H1 (cell line): ENCODE measurements at regions not wholly inside any gene's neighbourhood (a gene's known extent, or its start where the extent isn't known, plus 50 kb on each side); places are given as distances from the start of the nearest gene placed in this dataset.

Experiments used
- CTCF ChIA-PET: fragments of 300-600 bp; sonication (Branson Sonifier 250); formaldehyde crosslinking; loops from one replicate; lab custom pipeline; 2021; ENCODE audit not compliant: partially characterized antibody; lab: Charles Lee
- POLR2A ChIA-PET: fragments of 300-600 bp; sonication (Branson Sonifier 250); formaldehyde crosslinking; loops from one replicate; lab custom pipeline; 2021; ENCODE audit warnings: inconsistent platforms; ENCODE audit not compliant: partially characterized antibody; lab: Charles Lee
- DNase-seq, 2 experiments: peaks; one replicate each; pipeline versions ENCODE4 v3.0.0 to v3.0.0-alpha.2; 2010 to 2022; ENCODE audit warnings: low spot score in 2 of 2, low read depth in 1 of 2, mixed read lengths in 1 of 2
- FAIRE-seq: peaks from 2 replicates; lab custom pipeline; 2011; peaks lifted over from hg19 to GRCh38; lab: Jason Lieb, UNC
- H2AFZ ChIP-seq: 2 replicates; pipeline ENCODE4 v1.8.1; 2012; ENCODE audit warnings: low read length, inconsistent platforms
- H2AK5ac ChIP-seq: 2 replicates; pipeline ENCODE4 v1.6.1; 2013; ENCODE audit warnings: low read depth, low read length
- H2BK120ac ChIP-seq: replicated peaks from 2 replicates; pipeline ENCODE3; 2013; ENCODE audit warnings: low read depth, low read length, inconsistent platforms
- H2BK12ac ChIP-seq: 2 replicates; pipeline ENCODE4 v1.6.1; 2013; ENCODE audit warnings: low read depth, low read length
- H2BK15ac ChIP-seq: 2 replicates; pipeline ENCODE4 v1.6.1; 2013; ENCODE audit warnings: low read length
- H2BK20ac ChIP-seq: 2 replicates; pipeline ENCODE4 v1.6.1; 2013; ENCODE audit warnings: low read length
- H2BK5ac ChIP-seq: 2 replicates; pipeline ENCODE4 v1.6.1; 2013; ENCODE audit warnings: low read depth, low read length
- H3K14ac ChIP-seq: 2 replicates; pipeline ENCODE4 v1.6.1; 2013; ENCODE audit warnings: inconsistent platforms; ENCODE audit not compliant: insufficient read length
- H3K18ac ChIP-seq: 2 replicates; pipeline ENCODE4 v1.6.1; 2013; ENCODE audit warnings: low read length; ENCODE audit errors: extremely low read depth
- H3K23ac ChIP-seq: 2 replicates; pipeline ENCODE4 v1.6.1; 2013; ENCODE audit warnings: inconsistent platforms; ENCODE audit not compliant: insufficient read length
- H3K23me2 ChIP-seq: 2 replicates; pipeline ENCODE4 v1.6.1; 2013; ENCODE audit warnings: low read depth, low read length
- H3K27ac ChIP-seq: 2 replicates; pipeline ENCODE4 v1.6.1; 2011; ENCODE audit warnings: low read depth, low read length, inconsistent platforms
- H3K27me3 ChIP-seq, 4 experiments: replicated peaks in 1 of 4; 1 replicate in 1 of 4; 2 replicates in 3 of 4; pipeline versions ENCODE4 v1.6.1 to v1.8.1; 2011 to 2013; ENCODE audit warnings: low read length in 3 of 4, mild to moderate bottlenecking in 3 of 4, inconsistent platforms in 2 of 4, mixed read lengths in 2 of 4, moderate library complexity in 1 of 4; ENCODE audit not compliant: control insufficient read depth in 3 of 4, insufficient read depth in 3 of 4; ENCODE audit errors: extremely low read depth in 1 of 4
- H3K36me3 ChIP-seq, 4 experiments: 2 replicates each; pipeline versions ENCODE4 v1.6.1 to v1.8.1; 2011 to 2013; ENCODE audit warnings: mild to moderate bottlenecking in 4 of 4, low read length in 3 of 4, moderate library complexity in 2 of 4, control low read depth in 1 of 4, inconsistent platforms in 1 of 4; ENCODE audit not compliant: insufficient read depth in 4 of 4, control insufficient read depth in 2 of 4
- H3K4ac ChIP-seq: replicated peaks from 2 replicates; pipeline ENCODE3; 2013; ENCODE audit warnings: low read length, low read depth, mixed read lengths, inconsistent platforms; ENCODE audit not compliant: insufficient read length
- H3K4me1 ChIP-seq, 4 experiments: replicated peaks in 1 of 4; 1 replicate in 1 of 4; 2 replicates in 3 of 4; pipeline versions ENCODE4 v1.6.1 to v1.8.1; 2011 to 2013; ENCODE audit warnings: low read length in 3 of 4, inconsistent platforms in 2 of 4, mixed read lengths in 1 of 4; ENCODE audit not compliant: insufficient read depth in 4 of 4, control insufficient read depth in 3 of 4
- H3K4me2 ChIP-seq, 2 experiments: 2 replicates each; pipeline versions ENCODE4 v1.6.1 to v1.8.1; 2011 to 2013; ENCODE audit warnings: low read depth in 2 of 2, low read length in 2 of 2, control low read depth in 1 of 2, inconsistent platforms in 1 of 2, mild to moderate bottlenecking in 1 of 2; ENCODE audit not compliant: insufficient read depth in 1 of 2
- H3K4me3 ChIP-seq, 4 experiments: fragments of 200-600, 300-600 bp in 1 of 4; sonication (generic), shearing (Covaris generic), sonication (Bioruptor Twin) in 1 of 4; 2 replicates each; pipeline versions ENCODE4 v1.5.1 to v1.8.1; 2011 to 2016; ENCODE audit warnings: low read length in 4 of 4, low read depth in 3 of 4, control low read depth in 2 of 4, inconsistent platforms in 2 of 4, mild to moderate bottlenecking in 2 of 4, mixed read lengths in 1 of 4, moderate library complexity in 1 of 4; ENCODE audit not compliant: insufficient read depth in 2 of 4; ENCODE audit errors: extremely low read depth in 1 of 4
- H3K56ac ChIP-seq: replicated peaks from 2 replicates; pipeline ENCODE3; 2013; ENCODE audit warnings: low read depth, mild to moderate bottlenecking, mixed read lengths, low read length, inconsistent platforms; ENCODE audit not compliant: insufficient read length
- H3K79me1 ChIP-seq: 2 replicates; pipeline ENCODE4 v1.6.1; 2013; ENCODE audit warnings: low read depth, low read length, control low read depth
- H3K79me2 ChIP-seq, 2 experiments: 2 replicates each; pipeline versions ENCODE4 v1.6.1 to v1.8.1; 2012 to 2013; ENCODE audit warnings: low read length in 2 of 2, mild to moderate bottlenecking in 2 of 2, inconsistent platforms in 1 of 2; ENCODE audit not compliant: insufficient read depth in 2 of 2, control insufficient read depth in 1 of 2
- H3K9ac ChIP-seq, 4 experiments: replicated peaks in 1 of 4; 1 replicate in 1 of 4; 2 replicates in 3 of 4; pipeline versions ENCODE4 v1.6.1 to v1.8.1; 2011 to 2013; ENCODE audit warnings: low read depth in 3 of 4, low read length in 3 of 4, control low read depth in 2 of 4, mild to moderate bottlenecking in 2 of 4, moderate library complexity in 2 of 4, inconsistent platforms in 1 of 4; ENCODE audit errors: extremely low read depth in 1 of 4
- H3K9me3 ChIP-seq, 2 experiments: 2 replicates each; pipeline versions ENCODE4 v1.6.1 to v1.8.1; 2012 to 2013; ENCODE audit warnings: mild to moderate bottlenecking in 2 of 2, moderate library complexity in 2 of 2, control low read depth in 1 of 2, inconsistent platforms in 1 of 2, low read depth in 1 of 2, low read length in 1 of 2, mixed read lengths in 1 of 2; ENCODE audit not compliant: insufficient read depth in 2 of 2
- H4K20me1 ChIP-seq, 2 experiments: replicated peaks in 1 of 2; 2 replicates each; pipeline versions ENCODE3 to v1.8.1; 2011 to 2013; ENCODE audit warnings: inconsistent platforms in 2 of 2, low read length in 2 of 2, mild to moderate bottlenecking in 1 of 2; ENCODE audit not compliant: insufficient read depth in 2 of 2, control insufficient read depth in 1 of 2
- H4K5ac ChIP-seq: 2 replicates; pipeline ENCODE4 v1.6.1; 2013; ENCODE audit warnings: low read length, low read depth, mixed read lengths, inconsistent platforms; ENCODE audit not compliant: insufficient read length
- H4K8ac ChIP-seq: 2 replicates; pipeline ENCODE4 v1.8.0; 2013; ENCODE audit warnings: mild to moderate bottlenecking, moderate library complexity, low read length, inconsistent platforms; ENCODE audit not compliant: insufficient read depth; ENCODE audit errors: extremely low read depth
- H4K91ac ChIP-seq: replicated peaks from 2 replicates; pipeline ENCODE3; 2013; ENCODE audit warnings: low read length, mixed read lengths, inconsistent platforms; ENCODE audit not compliant: insufficient read length
- CHD2 ChIP-seq: IDR thresholded peaks from 2 replicates; pipeline ENCODE4 v1.6.1; 2012; ENCODE audit warnings: low read length, improper control_type of control experiment
- CTCF ChIP-seq, 3 experiments: IDR thresholded peaks; 1 replicate in 2 of 3; 2 replicates in 1 of 3; pipeline versions ENCODE4 v1.5.1 to v1.6.1; 2011; ENCODE audit warnings: low read length in 3 of 3, mild to moderate bottlenecking in 3 of 3, inconsistent platforms in 2 of 3, low read depth in 1 of 3, moderate library complexity in 1 of 3; ENCODE audit not compliant: insufficient read depth in 1 of 3; ENCODE audit errors: control extremely low read depth in 1 of 3
- EGR1 ChIP-seq: IDR thresholded peaks from 2 replicates; pipeline ENCODE4 v1.6.1; 2011; ENCODE audit warnings: low read depth, low read length, borderline replicate concordance
- EP300 ChIP-seq, 2 experiments: IDR thresholded peaks; 1 replicate in 1 of 2; 2 replicates in 1 of 2; pipeline ENCODE4 v1.6.1; 2011 to 2012; ENCODE audit warnings: low read depth in 2 of 2, low read length in 2 of 2, mild to moderate bottlenecking in 2 of 2, borderline replicate concordance in 1 of 2, inconsistent platforms in 1 of 2, moderate library complexity in 1 of 2
- FOSL1 ChIP-seq: IDR thresholded peaks from 2 replicates; pipeline ENCODE4 v1.6.1; 2011; ENCODE audit warnings: mild to moderate bottlenecking, low read depth, low read length, moderate library complexity; ENCODE audit not compliant: insufficient read depth
- HDAC2 ChIP-seq, 2 experiments: fragments of 300-600 bp in 1 of 2; sonication (generic) in 1 of 2; IDR thresholded peaks; 2 replicates each; pipeline ENCODE4 v1.6.1; 2011 to 2012; ENCODE audit warnings: low read depth in 2 of 2, low read length in 2 of 2, mild to moderate bottlenecking in 2 of 2, moderate library complexity in 2 of 2, borderline replicate concordance in 1 of 2, inconsistent platforms in 1 of 2
- NRF1 ChIP-seq: IDR thresholded peaks from 2 replicates; pipeline ENCODE4 v1.6.1; 2011; ENCODE audit warnings: mild to moderate bottlenecking, low read depth, low read length, improper control_type of control experiment
- POU5F1 ChIP-seq: IDR thresholded peaks from 2 replicates; pipeline ENCODE4 v1.6.1; 2011; ENCODE audit warnings: low read depth, mild to moderate bottlenecking, low read length, moderate library complexity
- RAD21 ChIP-seq, 2 experiments: IDR thresholded peaks in 1 of 2; conservative IDR thresholded peaks in 1 of 2; 2 replicates each; pipeline ENCODE4 v1.6.1; 2011; ENCODE audit warnings: low read depth in 2 of 2, low read length in 2 of 2, improper control_type of control experiment in 1 of 2, inconsistent platforms in 1 of 2, mild to moderate bottlenecking in 1 of 2, moderate library complexity in 1 of 2
- SP4 ChIP-seq: IDR thresholded peaks from 2 replicates; pipeline ENCODE4 v1.6.1; 2012; ENCODE audit warnings: low read length, inconsistent platforms
- TBP ChIP-seq: IDR thresholded peaks from 2 replicates; pipeline ENCODE4 v1.6.1; 2011; ENCODE audit warnings: low read depth, low read length, improper control_type of control experiment
- TF ChIP-seq, protein P1 (sequence below): IDR thresholded peaks from 2 replicates; pipeline ENCODE4 v1.6.1; 2011; ENCODE audit warnings: low read depth, mild to moderate bottlenecking, low read length; ENCODE audit not compliant: insufficient read depth

DNA sequence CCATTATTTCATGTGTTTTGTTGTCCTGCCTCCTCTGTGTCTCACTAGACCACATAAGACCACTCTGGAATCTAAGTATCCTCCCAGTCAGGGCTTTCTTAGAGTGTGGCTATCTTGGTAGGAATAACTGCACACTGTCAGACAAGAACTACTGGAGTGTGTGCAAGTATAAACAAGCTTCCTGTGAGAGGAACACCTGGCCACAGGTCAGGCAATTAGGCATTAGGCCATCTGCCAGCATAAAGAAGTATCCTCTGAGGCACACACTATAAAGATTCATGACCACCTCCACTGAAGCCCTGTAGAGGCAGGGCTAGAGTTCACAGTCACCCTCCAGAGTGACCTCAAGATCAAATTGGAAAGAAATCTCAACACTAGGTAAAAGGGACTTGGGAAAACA is 507.0 kb upstream of the PABPC4L start:
- no peak for FAIRE-seq
- no peak overlapping the region for H3K18ac ChIP-seq
- H3K4me3 ChIP-seq = no peak overlapping the region
- no peak overlapping the region for H2BK20ac ChIP-seq
- H3K14ac ChIP-seq = no peak overlapping the region
- no peak overlapping the region for H3K9ac ChIP-seq
- H3K56ac ChIP-seq = no peak overlapping the region
- no peaks in the 10 kb centered on the region; a peak in 1 of 4 replicates for H3K9me3 ChIP-seq
- H3K23me2 ChIP-seq = no peaks in the 10 kb centered on the region
- ChIA-PET CTCF (no interaction called here), POLR2A (no interaction called here)
- no peaks in the 10 kb centered on the region for H3K4me1 ChIP-seq
- no peak overlapping the region for H3K4me2 ChIP-seq
- H3K4ac ChIP-seq = no peak overlapping the region
- no peak overlapping the region for H2BK15ac ChIP-seq
- no peak overlapping the region for H2BK120ac ChIP-seq
- no peak for DNase-seq
- no peaks in the 10 kb centered on the region for H3K79me1 ChIP-seq
- H4K8ac ChIP-seq = no peak overlapping the region
- no peak overlapping the region for H2BK12ac ChIP-seq
- H4K5ac ChIP-seq = no peak overlapping the region
- H4K20me1 ChIP-seq = no peaks in the 10 kb centered on the region
- no peak overlapping the region for H4K91ac ChIP-seq
- H2AK5ac ChIP-seq = no peak overlapping the region
- no peak overlapping the region for H3K23ac ChIP-seq
- H3K27me3 ChIP-seq = no peaks in the 10 kb centered on the region
- H3K36me3 ChIP-seq = no peaks in the 10 kb centered on the region; a peak in 1 of 8 replicates
- no peak overlapping the region for H2BK5ac ChIP-seq
- H3K27ac ChIP-seq = no peak overlapping the region
- H2AFZ ChIP-seq = peak overlapping the region; percentile 22; the same call in 1 of the 2 replicates
- H3K79me2 ChIP-seq = no peaks in the 10 kb centered on the region
- TF ChIP-seq EP300 (IDR thresholded peaks at IDR 0.05; ENCODE audit: borderline replicate concordance in 1 of 2, low read depth in 2 of 2, low read length in 2 of 2) (no peak), CTCF (IDR thresholded peaks at IDR 0.05; ENCODE audit: control extremely low read depth in 1 of 3, insufficient read depth in 1 of 3, low read depth in 1 of 3, low read length in 3 of 3) (no peak), HDAC2 (IDR thresholded peaks at IDR 0.05; ENCODE audit: borderline replicate concordance in 1 of 2, low read depth in 2 of 2, low read length in 2 of 2) (no peak), EGR1 (no peak), CHD2 (no peak), POU5F1 (no peak), NRF1 (no peak), TBP (no peak), RAD21 (IDR thresholded peaks at IDR 0.05 in 1 of 2, conservative IDR thresholded peaks at IDR 0.05 in 1 of 2; ENCODE audit: low read depth in 2 of 2, low read length in 2 of 2) (no peak), SP4 (no peak), FOSL1 (no peak)
- TF ChIP-seq, protein P1, sequence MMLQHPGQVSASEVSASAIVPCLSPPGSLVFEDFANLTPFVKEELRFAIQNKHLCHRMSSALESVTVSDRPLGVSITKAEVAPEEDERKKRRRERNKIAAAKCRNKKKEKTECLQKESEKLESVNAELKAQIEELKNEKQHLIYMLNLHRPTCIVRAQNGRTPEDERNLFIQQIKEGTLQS = no peak
